ENCODE measurements at regions not wholly inside any gene's neighbourhood (a gene's known extent, or its start where the extent isn't known, plus 50 kb on each side); places are given as distances from the start of the nearest gene placed in this dataset.
A peak's percentile ranks its signal among the peaks of the same experiment; 100 is the strongest.

GRCh38 chr5:174817610-174818009, 93.2 kb downstream of the MSX2 start:
- no peaks in the 10 kb centered on the region for H3K9me3 ChIP-seq
- TF ChIP-seq CTCF (IDR thresholded peaks at IDR 0.05) (no peak), POLR2A (IDR thresholded peaks at IDR 0.05) (no peak), POLR2AphosphoS5 (IDR thresholded peaks at IDR 0.05; ENCODE audit: insufficient read depth in 1 of 2, low read depth in 1 of 2) (no peak)
- H3K27ac ChIP-seq = no peak overlapping the region
- intact Hi-C loops (cut with DNase I) = no loop called here
- no peaks in the 10 kb centered on the region for H3K36me3 ChIP-seq
- H3K4me3 ChIP-seq = no peak overlapping the region
- no peaks in the 10 kb centered on the region for H3K4me1 ChIP-seq
- H3K27me3 ChIP-seq = no peaks in the 10 kb centered on the region
- DNase-seq (ENCODE audit: extremely low spot score in 2 of 2) = peak in 1 of 2 donors; percentile 8

GRCh38 chr5:174816858-174817257, 92.5 kb downstream of the MSX2 start:
- no peaks in the 10 kb centered on the region for H3K4me1 ChIP-seq
- no peak overlapping the region for H3K27ac ChIP-seq
- intact Hi-C loops (cut with DNase I) = no loop called here

DNA sequence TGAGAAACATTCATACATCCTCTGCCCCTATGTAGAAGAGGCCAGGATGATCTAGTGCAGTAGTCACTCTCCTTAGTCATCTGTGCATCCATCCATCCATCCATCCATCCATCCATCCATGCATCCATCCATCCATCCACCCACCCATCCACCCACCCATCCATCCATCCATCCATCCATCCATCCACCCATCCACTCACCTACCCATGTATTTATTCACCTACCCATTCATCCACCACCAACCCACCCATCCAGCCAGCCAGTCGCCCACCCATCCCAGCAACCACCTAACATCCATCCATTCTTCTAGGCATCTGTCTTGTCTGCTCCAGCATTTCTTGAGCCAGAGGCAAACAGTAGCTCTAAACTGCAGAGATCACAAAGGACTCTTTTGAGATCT, 87.1 kb downstream of the MSX2 start:
- H3K4me1 ChIP-seq = no peaks in the 10 kb centered on the region
- H3K27ac ChIP-seq = no peak overlapping the region
- no peaks in the 10 kb centered on the region for H3K27me3 ChIP-seq
- TF ChIP-seq POLR2AphosphoS5 (IDR thresholded peaks at IDR 0.05; ENCODE audit: insufficient read depth in 1 of 2, low read depth in 1 of 2) (no peak), CTCF (IDR thresholded peaks at IDR 0.05) (no peak), POLR2A (IDR thresholded peaks at IDR 0.05) (no peak)
- DNase-seq (ENCODE audit: extremely low spot score in 2 of 2) = no peak
- no peaks in the 10 kb centered on the region for H3K36me3 ChIP-seq
- H3K4me3 ChIP-seq = no peak overlapping the region
- intact Hi-C loops (cut with DNase I) = no loop called here
- no peaks in the 10 kb centered on the region for H3K9me3 ChIP-seq

More at GRCh38 chr5:174816858-174817257, 92.5 kb downstream of the MSX2 start:
- no peak for DNase-seq (ENCODE audit: extremely low spot score in 2 of 2)
- no peaks in the 10 kb centered on the region for H3K27me3 ChIP-seq
- no peak for TF ChIP-seq POLR2AphosphoS5 (IDR thresholded peaks at IDR 0.05; ENCODE audit: insufficient read depth in 1 of 2, low read depth in 1 of 2)
- TF ChIP-seq POLR2A (IDR thresholded peaks at IDR 0.05) = no peak
- no peak for TF ChIP-seq CTCF (IDR thresholded peaks at IDR 0.05)
- H3K9me3 ChIP-seq = no peaks in the 10 kb centered on the region
- no peaks in the 10 kb centered on the region for H3K36me3 ChIP-seq
- H3K4me3 ChIP-seq = no peak overlapping the region

- Histone ChIP-seq H3K4me1 (no peaks in the 10 kb centered on the region), H3K27me3 (no peaks in the 10 kb centered on the region), H3K9me3 (no peaks in the 10 kb centered on the region), H3K4me3 (no peak overlapping the region), H3K27ac (no peak overlapping the region), H3K36me3 (no peaks in the 10 kb centered on the region)
- intact Hi-C loops (cut with DNase I) = no loop called here
- TF ChIP-seq POLR2A (IDR thresholded peaks at IDR 0.05) (no peak), CTCF (IDR thresholded peaks at IDR 0.05) (no peak), POLR2AphosphoS5 (IDR thresholded peaks at IDR 0.05; ENCODE audit: insufficient read depth in 1 of 2, low read depth in 1 of 2) (no peak)
- no peak for DNase-seq (ENCODE audit: extremely low spot score in 2 of 2)
These were observed 86.4 kb downstream of the MSX2 start for GRCh38 chr5:174810796-174811195.

GRCh38 chr5:174807471-174807870, 83.1 kb downstream of the MSX2 start:
- TF ChIP-seq POLR2A (IDR thresholded peaks at IDR 0.05) (no peak), CTCF (IDR thresholded peaks at IDR 0.05) (no peak), POLR2AphosphoS5 (IDR thresholded peaks at IDR 0.05; ENCODE audit: insufficient read depth in 1 of 2, low read depth in 1 of 2) (no peak)
- no peak for DNase-seq (ENCODE audit: extremely low spot score in 2 of 2)
- Histone ChIP-seq H3K27me3 (no peaks in the 10 kb centered on the region), H3K4me3 (no peak overlapping the region), H3K9me3 (peaks cover 4% of the 10 kb centered on the region), H3K4me1 (no peaks in the 10 kb centered on the region), H3K36me3 (no peaks in the 10 kb centered on the region), H3K27ac (no peak overlapping the region)
- intact Hi-C loops (cut with DNase I) = no loop called here
